Neural cell (in vitro differentiated cells): ENCODE measurements at regions not wholly inside any gene's neighbourhood (a gene's known extent, or its start where the extent isn't known, plus 50 kb on each side); places are given as distances from the start of the nearest gene placed in this dataset.

Experiments used
- H2AFZ ChIP-seq: fragments of 200-600, 300-800 bp; sonication (generic), shearing (Covaris generic); 2 replicates; pipeline ENCODE4 v1.6.0; 2014; ENCODE audit warnings: low read depth, mild to moderate bottlenecking, antibody characterized with exemption, low read length, moderate library complexity
- H3F3A ChIP-seq: fragments of 200-600 bp; shearing (Covaris generic); 2 replicates; pipeline ENCODE4 v1.6.1; 2016; ENCODE audit warnings: mild to moderate bottlenecking, moderate library complexity, mixed read lengths, antibody characterized with exemption, low read length; ENCODE audit not compliant: insufficient read depth, poor library complexity, severe bottlenecking
- H3K27ac ChIP-seq: fragments of 200-600, 300-800 bp; sonication (generic), shearing (Covaris generic); 2 replicates; pipeline ENCODE4 v1.5.1; 2014; ENCODE audit warnings: mild to moderate bottlenecking, low read length, moderate library complexity
- H3K27me3 ChIP-seq: fragments of 300-800, 200-600 bp; sonication (generic), shearing (Covaris generic); 2 replicates; pipeline ENCODE4 v1.6.0; 2014; ENCODE audit warnings: mild to moderate bottlenecking, low read depth, low read length, moderate library complexity; ENCODE audit not compliant: insufficient read depth
- H3K36me3 ChIP-seq: fragments of 300-800, 200-600 bp; sonication (generic), shearing (Covaris generic); 2 replicates; pipeline ENCODE4 v1.5.1; 2014; ENCODE audit warnings: mild to moderate bottlenecking, antibody characterized with exemption, low read length, moderate library complexity; ENCODE audit not compliant: insufficient read depth
- H3K4me2 ChIP-seq: fragments of 300-800, 200-600 bp; sonication (generic), shearing (Covaris generic); 2 replicates; pipeline ENCODE4 v1.6.0; 2014; ENCODE audit warnings: mild to moderate bottlenecking, low read length
- H3K4me3 ChIP-seq: fragments of 300-800, 200-600 bp; sonication (generic), shearing (Covaris generic); 2 replicates; pipeline ENCODE4 v1.5.1; 2014; ENCODE audit warnings: mild to moderate bottlenecking, low read length, moderate library complexity
- H3K79me2 ChIP-seq: fragments of 200-600 bp; shearing (Covaris generic); replicated peaks from 2 replicates; pipeline ENCODE4 v1.6.0; 2014; ENCODE audit warnings: mild to moderate bottlenecking, low read length, moderate library complexity; ENCODE audit not compliant: insufficient read depth
- H3K9ac ChIP-seq: fragments of 300-800, 200-600 bp; sonication (generic), shearing (Covaris generic); 2 replicates; pipeline ENCODE4 v1.6.1; 2016; ENCODE audit warnings: mild to moderate bottlenecking, low read length, mixed read lengths
- H3K9me2 ChIP-seq: fragments of 200-600 bp; shearing (Covaris generic); 2 replicates; pipeline ENCODE4 v1.6.1; 2016; ENCODE audit warnings: mild to moderate bottlenecking, low read length, mixed read lengths; ENCODE audit not compliant: insufficient read depth
- H3K9me3 ChIP-seq: fragments of 200-600, 300-800 bp; sonication (generic), shearing (Covaris generic); 2 replicates; pipeline ENCODE4 v1.6.1; 2016; ENCODE audit warnings: mild to moderate bottlenecking, mixed run types, low read length, moderate library complexity, mixed read lengths
- H4K20me1 ChIP-seq: fragments of 200-600 bp; shearing (Covaris generic); 2 replicates; pipeline ENCODE4 v1.6.1; 2016; ENCODE audit warnings: mild to moderate bottlenecking, mixed run types; ENCODE audit not compliant: insufficient read depth
- CTCF ChIP-seq: fragments of 450-650 bp; IDR thresholded peaks from 2 replicates; pipeline ENCODE4 v1.5.1; 2014; ENCODE audit warnings: antibody characterized with exemption, mild to moderate bottlenecking, moderate library complexity; ENCODE audit not compliant: poor library complexity, severe bottlenecking
- EP300 ChIP-seq: fragments of 450-650 bp; conservative IDR thresholded peaks from 2 replicates; pipeline ENCODE4 v1.6.1; 2014; ENCODE audit warnings: antibody characterized with exemption, mild to moderate bottlenecking, moderate library complexity; ENCODE audit not compliant: poor library complexity, severe bottlenecking
- EZH2 ChIP-seq: fragments of 200-600, 300-800 bp; shearing (Covaris generic), sonication (generic); IDR thresholded peaks from 2 replicates; pipeline ENCODE4 v1.6.1; 2014; ENCODE audit warnings: antibody characterized with exemption, low read length, borderline replicate concordance, mild to moderate bottlenecking; ENCODE audit not compliant: insufficient read depth, poor library complexity, severe bottlenecking
- MXI1 ChIP-seq: fragments of 450-650 bp; conservative IDR thresholded peaks from 2 replicates; pipeline ENCODE4 v1.6.1; 2014; ENCODE audit warnings: antibody characterized with exemption, mild to moderate bottlenecking; ENCODE audit not compliant: poor library complexity, severe bottlenecking
- POLR2AphosphoS5 ChIP-seq: IDR thresholded peaks from 2 replicates; pipeline ENCODE4 v1.6.1; 2012
- RAD21 ChIP-seq: fragments of 450-650 bp; conservative IDR thresholded peaks from 2 replicates; pipeline ENCODE4 v1.6.1; 2014; ENCODE audit warnings: antibody characterized with exemption, mild to moderate bottlenecking, moderate library complexity
- REST ChIP-seq: IDR thresholded peaks from 2 replicates; pipeline ENCODE4 v1.6.1; 2012; ENCODE audit warnings: borderline replicate concordance
- SMC3 ChIP-seq: fragments of 450-650 bp; conservative IDR thresholded peaks from 2 replicates; pipeline ENCODE4 v1.6.1; 2014; ENCODE audit warnings: antibody characterized with exemption, mild to moderate bottlenecking, moderate library complexity; ENCODE audit not compliant: poor library complexity
- TAF1 ChIP-seq: IDR thresholded peaks from 2 replicates; pipeline ENCODE4 v1.6.1; 2012; ENCODE audit warnings: low read depth

- H3K79me2 ChIP-seq: no peaks in the 10 kb centered on the region
- no peaks in the 10 kb centered on the region for H3K36me3 ChIP-seq
- H3K9ac ChIP-seq: no peak overlapping the region
- no peaks in the 10 kb centered on the region for H3K9me2 ChIP-seq
- no peaks in the 10 kb centered on the region for H4K20me1 ChIP-seq
- H3K9me3 ChIP-seq: no peaks in the 10 kb centered on the region
- no peak overlapping the region for H3K4me2 ChIP-seq
- no peak for TF ChIP-seq EP300
- no peak for TF ChIP-seq EZH2
- H3K27me3 ChIP-seq: no peaks in the 10 kb centered on the region
- no peaks in the 10 kb centered on the region for H3F3A ChIP-seq
- H2AFZ ChIP-seq: no peak overlapping the region
- no peak overlapping the region for H3K27ac ChIP-seq
- H3K4me3 ChIP-seq: no peak overlapping the region
Measured at GRCh38 chrX:107323786-107324492, 117.5 kb downstream of the DNAAF6 start.

- no peak overlapping the region for H3K4me3 ChIP-seq
Measured at GRCh38 chrX:107324493-107325310, 118.3 kb downstream of the DNAAF6 start.

GRCh38 chrX:107325467-107325866 lies 119.1 kb downstream of the DNAAF6 start:
- Histone ChIP-seq H3K27ac (no peak overlapping the region), H3F3A (no peaks in the 10 kb centered on the region), H4K20me1 (no peaks in the 10 kb centered on the region), H3K4me2 (no peak overlapping the region), H3K36me3 (no peaks in the 10 kb centered on the region), H3K27me3 (no peaks in the 10 kb centered on the region), H3K9me3 (no peaks in the 10 kb centered on the region), H2AFZ (no peak overlapping the region), H3K9ac (no peak overlapping the region), H3K9me2 (no peaks in the 10 kb centered on the region), H3K4me3 (no peak overlapping the region), H3K79me2 (no peaks in the 10 kb centered on the region)
- TF ChIP-seq POLR2AphosphoS5 (no peak), MXI1 (no peak), SMC3 (no peak), EZH2 (no peak), TAF1 (no peak), REST (no peak), EP300 (no peak), CTCF (no peak), RAD21 (no peak)

More at GRCh38 chrX:107324493-107325310, 118.3 kb downstream of the DNAAF6 start:
- Histone ChIP-seq H3K27me3 (no peaks in the 10 kb centered on the region), H3K4me2 (no peak overlapping the region), H3K9me2 (no peaks in the 10 kb centered on the region), H3F3A (no peaks in the 10 kb centered on the region), H3K79me2 (no peaks in the 10 kb centered on the region), H3K27ac (no peak overlapping the region), H3K9ac (no peak overlapping the region), H3K9me3 (no peaks in the 10 kb centered on the region), H3K36me3 (no peaks in the 10 kb centered on the region), H2AFZ (no peak overlapping the region), H4K20me1 (no peaks in the 10 kb centered on the region)
- TF ChIP-seq RAD21 (peak; percentile 26), SMC3 (peak; percentile 22), CTCF (peak; percentile 26), POLR2AphosphoS5 (no peak), EP300 (no peak)
